GM12878 (cell line): ENCODE measurements at regions not wholly inside any gene's neighbourhood (a gene's known extent, or its start where the extent isn't known, plus 50 kb on each side); places are given as distances from the start of the nearest gene placed in this dataset.

Experiments used
- ATF3 ChIP-seq: IDR thresholded peaks from 2 replicates; pipeline ENCODE4 v1.6.1; 2011; ENCODE audit warnings: low read depth, mild to moderate bottlenecking, low read length, moderate library complexity, borderline replicate concordance; ENCODE audit errors: extremely low read depth
- CHD1 ChIP-seq: IDR thresholded peaks from 2 replicates; pipeline ENCODE4 v1.6.1; 2012; ENCODE audit warnings: low read depth, low read length, improper control_type of control experiment
- CHD4 ChIP-seq: fragments of 200-600 bp; sonication (generic); IDR thresholded peaks from 2 replicates; pipeline ENCODE4 v1.6.1; 2016; ENCODE audit warnings: mild to moderate bottlenecking
- E2F4 ChIP-seq: IDR thresholded peaks from 2 replicates; pipeline ENCODE4 v1.6.1; 2012; ENCODE audit warnings: low read depth, low read length, improper control_type of control experiment
- FOS ChIP-seq: IDR thresholded peaks from 3 replicates; pipeline ENCODE4 v1.6.1; 2011; ENCODE audit warnings: borderline replicate concordance; ENCODE audit not compliant: insufficient read length; ENCODE audit errors: extremely low read depth
- IRF3 ChIP-seq: fragments of 450-650 bp; IDR thresholded peaks from 2 replicates; pipeline ENCODE4 v1.6.1; 2014; ENCODE audit warnings: mild to moderate bottlenecking
- TCF7 ChIP-seq: IDR thresholded peaks from 2 replicates; pipeline ENCODE4 v1.6.1; 2014; ENCODE audit warnings: antibody characterized with exemption, borderline replicate concordance
- ZBTB11 ChIP-seq: fragments of 450-650 bp; formaldehyde crosslinking; IDR thresholded peaks from 2 replicates; pipeline ENCODE4 v1.5.0; 2022; ENCODE audit warnings: mild to moderate bottlenecking, missing genetic modification characterization

GRCh38 chr2:198220763-198221610 is 416.6 kb downstream of the PLCL1 start (continued):
- TF ChIP-seq ATF3, result no peak
- TF ChIP-seq CHD1, result no peak
- TF ChIP-seq TCF7, result no peak
- no peak for TF ChIP-seq E2F4
- no peak for TF ChIP-seq IRF3
- TF ChIP-seq FOS, result no peak
- no peak for TF ChIP-seq CHD4
- no peak for TF ChIP-seq ZBTB11 (CRISPR knock-in tag)
